Keratinocyte (primary cell): ENCODE measurements at regions not wholly inside any gene's neighbourhood (a gene's known extent, or its start where the extent isn't known, plus 50 kb on each side); places are given as distances from the start of the nearest gene placed in this dataset.
"Not testable (repeated sequence)": the region's sequence is repeated elsewhere in the genome, so short reads cannot be mapped to it uniquely, and the experiment has no call there.

Experiments used
- DNase-seq: peaks from one replicate; pipeline ENCODE4 v3.0.0-alpha.2; 2011; ENCODE audit warnings: low read depth, missing footprints, low spot score
- FAIRE-seq: peaks from 2 replicates; lab custom pipeline; 2011; peaks lifted over from hg19 to GRCh38; lab: Jason Lieb, UNC
- H2AFZ ChIP-seq: 2 replicates; pipeline ENCODE4 v1.6.0; 2012; ENCODE audit warnings: low read length, control low read depth, inconsistent platforms; ENCODE audit not compliant: control insufficient read depth
- H3K27ac ChIP-seq: 2 replicates; pipeline ENCODE4 v1.5.1; 2011; ENCODE audit warnings: low read length; ENCODE audit not compliant: control insufficient read depth, insufficient read depth
- H3K27me3 ChIP-seq: 3 replicates; pipeline ENCODE4 v1.6.0; 2011; ENCODE audit warnings: low read length; ENCODE audit not compliant: control insufficient read depth, insufficient read depth; ENCODE audit errors: extremely low read depth
- H3K36me3 ChIP-seq, 2 experiments: 2 replicates in 1 of 2; 3 replicates in 1 of 2; pipeline ENCODE4 v1.5.1; 2011; ENCODE audit warnings: low read length in 2 of 2, mild to moderate bottlenecking in 1 of 2; ENCODE audit not compliant: control insufficient read depth in 2 of 2, insufficient read depth in 2 of 2; ENCODE audit errors: extremely low read depth in 1 of 2
- H3K4me1 ChIP-seq: 3 replicates; pipeline ENCODE4 v1.5.1; 2011; ENCODE audit warnings: low read length; ENCODE audit not compliant: control insufficient read depth, insufficient read depth; ENCODE audit errors: extremely low read depth
- H3K4me2 ChIP-seq: 3 replicates; pipeline ENCODE4 v1.6.0; 2011; ENCODE audit warnings: low read depth, low read length; ENCODE audit not compliant: control insufficient read depth, insufficient read depth; ENCODE audit errors: extremely low read depth
- H3K4me3 ChIP-seq, 3 experiments: fragments of 200-600 bp in 1 of 3; sonication (generic) in 1 of 3; 2 replicates in 2 of 3; 3 replicates in 1 of 3; pipeline ENCODE4 v1.5.1; 2011 to 2016; ENCODE audit warnings: low read length in 3 of 3, mild to moderate bottlenecking in 3 of 3, control low read depth in 2 of 3, inconsistent platforms in 1 of 3, low read depth in 1 of 3, mixed read lengths in 1 of 3, mixed run types in 1 of 3, moderate library complexity in 1 of 3; ENCODE audit not compliant: control insufficient read depth in 2 of 3, insufficient read depth in 2 of 3; ENCODE audit errors: extremely low read depth in 1 of 3
- H3K79me2 ChIP-seq: 2 replicates; pipeline ENCODE4 v1.6.0; 2012; ENCODE audit warnings: low read length; ENCODE audit not compliant: control insufficient read depth, insufficient read depth
- H3K9ac ChIP-seq: 3 replicates; pipeline ENCODE4 v1.6.0; 2011; ENCODE audit warnings: low read length; ENCODE audit not compliant: control insufficient read depth, insufficient read depth; ENCODE audit errors: extremely low read depth
- H3K9me1 ChIP-seq: 3 replicates; pipeline ENCODE4 v1.6.0; 2011; ENCODE audit warnings: low read length; ENCODE audit not compliant: control insufficient read depth, insufficient read depth; ENCODE audit errors: extremely low read depth
- H3K9me3 ChIP-seq: 2 replicates; pipeline ENCODE4 v1.5.1; 2012; ENCODE audit warnings: low read depth, low read length; ENCODE audit not compliant: control insufficient read depth
- H4K20me1 ChIP-seq: 3 replicates; pipeline ENCODE4 v1.6.0; 2011; ENCODE audit warnings: low read length; ENCODE audit not compliant: control insufficient read depth, insufficient read depth; ENCODE audit errors: extremely low read depth
- CTCF ChIP-seq, 3 experiments: IDR thresholded peaks in 1 of 3; conservative IDR thresholded peaks in 1 of 3; optimal IDR thresholded peaks in 1 of 3; 2 replicates in 2 of 3; 3 replicates in 1 of 3; pipeline versions ENCODE3 to v1.5.1; 2011; ENCODE audit warnings: low read length in 3 of 3, mild to moderate bottlenecking in 3 of 3, moderate library complexity in 2 of 3, control low read depth in 1 of 3, inconsistent platforms in 1 of 3; ENCODE audit not compliant: insufficient read depth in 2 of 3; ENCODE audit errors: extremely low read depth in 1 of 3
- EZH2 ChIP-seq: IDR thresholded peaks from one replicate; pipeline ENCODE4 v1.6.1; 2012; ENCODE audit warnings: inconsistent platforms, mild to moderate bottlenecking, low read length, moderate library complexity
- dilution Hi-C: fragments of 300-500 bp; cut with MboI; formaldehyde crosslinking; loops from one replicate; pipeline ENCODE4 v1.7.0; 2020; ENCODE audit warnings: low sequenced_read_pairs; ENCODE audit not compliant: extremely low pct_ligation_motif_present

GRCh38 chr6:144667532-144668503, 382.7 kb downstream of the UTRN start:
- Histone ChIP-seq H3K36me3 (no peaks in the 10 kb centered on the region), H3K4me3 (no peak overlapping the region), H2AFZ (no peak overlapping the region), H3K4me2 (no peak overlapping the region), H3K9me1 (peaks cover 4% of the 10 kb centered on the region), H3K27me3 (no peaks in the 10 kb centered on the region), H3K9ac (no peak overlapping the region), H3K79me2 (no peaks in the 10 kb centered on the region), H4K20me1 (no peaks in the 10 kb centered on the region), H3K27ac (no peak overlapping the region), H3K9me3 (no peaks in the 10 kb centered on the region), H3K4me1 (peaks cover 8% of the 10 kb centered on the region)
- FAIRE-seq (no peak), DNase-seq (no peak)
- no peak for TF ChIP-seq EZH2
- TF ChIP-seq CTCF (optimal IDR thresholded peaks at IDR 0.05 in 1 of 3, IDR thresholded peaks at IDR 0.05 in 1 of 3, conservative IDR thresholded peaks at IDR 0.05 in 1 of 3; ENCODE audit: extremely low read depth in 1 of 3, insufficient read depth in 2 of 3, low read length in 3 of 3): no peak
- dilution Hi-C loops: no loop called here

- H3K9me1 ChIP-seq, H3K36me3 ChIP-seq, H3K27ac ChIP-seq, H3K27me3 ChIP-seq, H4K20me1 ChIP-seq, dilution Hi-C loops, H3K9ac ChIP-seq, H3K79me2 ChIP-seq, DNase-seq, H3K4me3 ChIP-seq, H3K4me2 ChIP-seq, H2AFZ ChIP-seq, H3K4me1 ChIP-seq, FAIRE-seq, H3K9me3 ChIP-seq: not testable (repeated sequence)
Observed at GRCh38 chr6:144670259-144670658, 385.1 kb downstream of the UTRN start.
